CMK (cell line): ENCODE measurements at regions not wholly inside any gene's neighbourhood (a gene's known extent, or its start where the extent isn't known, plus 50 kb on each side); places are given as distances from the start of the nearest gene placed in this dataset.

Source experiments
- DNase-seq: peaks from one replicate; pipeline ENCODE4 v3.0.0-alpha.2; 2010; ENCODE audit warnings: low read depth

DNA sequence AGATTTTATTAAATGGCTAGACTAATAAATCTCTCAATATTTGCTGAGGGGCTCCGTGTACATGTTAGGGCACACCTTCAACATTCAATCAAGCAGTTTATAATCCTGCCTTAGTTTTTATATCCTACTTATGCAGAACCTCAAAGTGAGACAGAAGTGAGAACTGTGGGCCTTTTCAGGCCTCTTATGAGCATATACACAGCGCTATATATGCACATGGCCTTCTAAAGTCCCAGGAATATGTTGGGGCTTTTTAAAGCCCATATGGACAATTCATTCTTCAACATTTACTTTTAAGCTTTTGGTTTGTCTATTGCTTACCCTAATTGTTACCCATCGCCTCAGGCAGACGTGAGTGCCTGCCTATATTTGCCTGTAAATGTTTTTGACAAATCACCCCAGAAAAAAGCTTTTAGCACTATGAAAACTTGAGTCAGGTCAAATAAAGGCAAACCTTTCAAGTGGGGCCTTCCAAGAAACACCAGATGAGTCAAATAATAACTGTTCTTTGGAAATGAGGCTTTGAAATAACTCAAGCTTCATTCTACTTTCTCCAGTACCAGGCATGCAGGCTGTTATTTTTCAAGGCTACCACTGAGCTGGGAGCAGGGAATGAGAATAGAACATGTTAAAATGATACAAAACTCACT lies 58.2 kb downstream of the ESM1 start:
- DNase-seq = no peak

DNA sequence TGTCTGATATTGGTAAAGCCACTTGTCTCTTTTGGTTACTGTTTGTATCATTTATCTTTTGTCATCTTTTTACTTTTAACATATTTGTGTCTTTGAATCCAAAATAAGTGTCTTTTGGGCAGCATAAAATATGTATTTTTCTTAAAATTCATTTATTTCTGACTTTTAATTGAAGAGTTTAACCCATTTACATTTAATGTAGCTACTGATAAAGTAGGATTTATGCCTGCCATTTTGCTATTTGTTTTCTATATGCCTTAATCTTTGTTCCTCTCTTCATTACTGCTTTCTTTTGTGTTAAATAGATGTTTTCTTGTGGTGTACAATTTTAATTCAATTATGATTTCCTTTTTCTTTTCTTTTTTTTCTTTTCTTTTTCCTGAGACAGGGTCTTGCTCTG lies 60.9 kb downstream of the ESM1 start:
- DNase-seq = no peak

DNA sequence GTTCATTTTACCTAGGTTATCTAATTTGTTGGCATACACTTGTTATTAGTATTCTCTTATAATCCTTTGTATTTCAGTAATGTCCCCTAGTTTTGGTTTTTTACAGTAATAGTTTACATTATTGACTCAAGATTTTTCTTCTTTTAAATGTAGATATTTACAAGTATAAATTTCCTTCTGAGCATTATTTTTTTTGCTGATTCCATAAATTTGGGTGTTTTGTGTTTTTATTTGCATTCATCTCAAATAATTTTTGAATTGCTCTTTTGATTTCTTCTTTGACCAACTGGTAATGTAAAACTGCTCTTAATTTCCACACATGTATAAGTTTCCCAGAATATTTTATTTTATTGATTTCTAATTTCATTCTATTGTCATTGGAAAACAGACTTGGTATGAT lies 68.1 kb downstream of the ESM1 start:
- no peak for DNase-seq

DNA sequence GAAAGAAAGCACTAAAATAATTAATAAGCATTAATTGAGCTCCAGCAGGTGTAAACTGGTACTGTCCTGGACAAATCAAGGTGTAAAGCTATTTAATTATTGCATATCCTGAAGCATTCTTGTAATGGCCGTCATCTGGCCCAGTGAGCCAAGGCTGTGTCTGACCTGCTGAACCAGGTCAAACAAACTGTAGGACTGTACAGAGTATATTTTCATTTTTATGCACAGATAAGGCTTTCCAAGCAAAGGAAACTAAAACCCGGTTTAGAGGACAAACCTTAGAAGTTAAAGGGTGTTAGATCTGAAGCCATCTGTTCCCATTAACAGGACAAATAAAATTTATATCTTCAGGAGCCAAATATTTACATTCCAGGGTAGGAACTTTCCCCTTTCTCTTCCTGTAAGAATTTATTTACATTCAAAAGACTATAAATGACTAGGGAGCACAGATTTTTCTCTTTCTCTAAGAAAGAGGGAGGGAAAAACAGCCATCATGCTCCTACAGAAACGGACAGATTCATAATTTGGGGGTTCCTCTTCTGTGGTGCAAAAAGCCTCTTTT lies 69.8 kb downstream of the ESM1 start:
- no peak for DNase-seq

DNA sequence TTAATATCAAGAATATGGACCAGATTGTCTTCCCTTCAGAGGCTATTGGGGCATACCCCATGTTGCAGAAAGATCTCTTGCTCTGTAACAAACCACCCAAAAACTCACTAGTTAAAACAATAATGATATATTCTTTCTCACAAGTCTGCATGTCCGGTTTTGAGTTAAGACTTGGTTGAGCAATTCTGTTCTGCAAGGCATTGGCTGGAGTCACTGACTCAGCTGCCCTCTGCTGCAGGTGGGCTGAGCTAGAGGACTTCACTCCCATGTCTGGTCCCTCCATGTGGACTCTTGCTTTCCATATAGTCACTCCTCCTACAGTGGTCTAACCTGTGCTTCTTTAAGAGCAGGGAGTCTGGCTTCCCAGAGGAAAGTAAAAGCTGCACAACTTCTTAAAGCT lies 73.4 kb downstream of the ESM1 start:
- DNase-seq = no peak

DNA sequence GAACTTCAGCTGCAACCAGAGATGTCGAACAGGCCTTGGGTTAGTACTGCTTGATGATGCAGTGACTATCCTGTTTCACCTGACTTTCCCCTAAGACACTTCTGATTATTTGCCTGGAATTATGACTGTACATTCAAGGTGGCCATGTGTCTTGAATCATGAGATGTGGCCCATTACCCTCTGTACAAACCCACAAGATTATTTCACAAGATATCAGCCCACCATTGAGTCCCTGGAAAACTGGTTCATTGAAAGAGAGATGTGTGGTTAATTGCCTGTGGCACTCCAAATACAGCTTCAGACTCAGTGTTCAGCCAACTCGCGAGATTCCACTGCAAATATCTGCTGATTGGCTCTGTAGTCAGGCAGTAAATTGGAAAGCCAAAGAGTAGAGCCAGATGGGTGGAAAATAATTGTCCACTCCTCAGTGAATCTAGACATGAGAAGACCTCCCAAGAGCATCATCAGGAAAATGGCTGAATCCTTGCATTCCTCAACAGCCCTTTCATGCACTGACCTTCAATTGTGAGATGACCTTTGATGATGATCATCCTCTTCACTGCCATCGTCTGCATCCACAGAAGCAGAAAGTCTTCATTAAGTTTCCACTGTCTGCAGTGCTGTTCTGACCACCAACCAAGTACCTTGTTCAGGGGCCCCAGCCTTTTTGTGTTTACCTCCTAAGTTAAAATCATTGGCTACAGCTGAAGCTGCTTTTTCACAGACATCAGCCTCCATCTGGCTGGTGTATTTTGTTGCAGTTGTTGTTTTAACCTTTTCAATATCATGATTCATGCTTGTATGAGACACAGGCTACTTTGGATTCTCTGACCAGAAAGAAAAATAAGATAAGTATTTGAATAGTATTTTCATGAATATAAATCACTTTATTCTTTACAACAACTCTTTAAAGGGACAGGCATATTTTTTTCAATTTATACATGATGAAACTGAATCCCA lies 75.2 kb downstream of the ESM1 start:
- DNase-seq = no peak

DNA sequence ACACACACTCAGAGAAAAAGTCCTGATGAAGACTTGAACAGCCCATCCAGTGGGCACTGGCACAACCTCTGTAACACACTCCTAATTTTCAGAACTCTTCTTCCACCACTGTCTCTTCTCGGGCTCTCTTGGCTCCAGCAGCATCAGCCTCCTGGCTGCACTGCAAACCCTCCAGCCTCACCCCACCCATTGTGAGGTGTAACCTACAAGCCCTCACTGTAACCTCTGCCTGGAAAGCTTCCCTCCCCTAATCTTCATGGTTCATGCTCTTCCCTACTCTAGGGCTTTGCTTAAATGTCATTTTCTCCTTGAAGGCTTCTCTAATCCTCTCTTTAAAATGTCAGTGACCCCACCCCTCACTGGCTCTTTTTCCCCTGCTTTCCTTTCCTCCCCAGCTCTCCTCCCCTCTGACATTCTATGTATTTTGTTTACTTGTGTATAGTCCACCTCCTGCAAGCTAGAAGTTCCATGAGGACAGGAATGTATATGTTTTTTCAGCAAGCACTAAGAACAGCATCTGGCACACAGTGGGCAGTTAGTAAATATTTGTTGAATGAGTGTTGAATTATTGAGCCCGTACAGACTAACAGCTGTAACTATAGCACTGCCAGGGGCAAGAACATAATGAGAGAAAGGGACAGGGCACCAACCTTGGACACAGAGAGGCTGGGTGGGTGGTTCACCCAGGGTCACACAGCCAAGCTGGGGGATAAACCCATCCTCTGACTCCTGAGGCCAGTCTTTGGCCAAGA lies 76.4 kb downstream of the ESM1 start:
- no peak for DNase-seq

DNA sequence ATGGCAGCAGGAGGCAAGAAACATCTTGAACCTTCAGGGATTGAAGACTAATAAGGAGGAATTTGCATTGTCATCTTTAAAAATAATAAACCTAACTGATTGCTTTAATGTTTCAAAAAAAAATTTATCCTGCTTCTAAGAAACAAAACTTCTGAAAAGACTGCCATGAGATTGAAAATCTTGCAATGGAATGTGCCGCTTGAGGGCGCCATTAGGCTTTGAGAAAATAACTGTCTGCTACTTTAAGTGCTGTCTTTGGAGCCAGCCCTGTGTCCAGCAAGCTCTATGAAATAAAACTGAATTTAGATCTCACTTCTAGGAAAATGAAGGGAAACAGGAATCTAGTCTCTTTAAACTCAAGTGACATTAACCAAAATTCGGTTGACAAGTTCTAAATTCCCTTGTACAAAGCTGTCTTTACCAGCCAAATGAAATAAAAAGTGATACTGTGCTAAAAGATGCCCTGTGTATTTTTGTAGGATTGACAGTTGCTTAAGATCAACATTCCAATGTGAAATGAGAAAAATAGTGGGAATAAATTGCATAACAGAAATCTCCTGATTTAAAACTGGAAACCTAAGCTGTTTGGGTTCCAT lies 79.4 kb downstream of the ESM1 start:
- DNase-seq = peak; percentile 17

DNA sequence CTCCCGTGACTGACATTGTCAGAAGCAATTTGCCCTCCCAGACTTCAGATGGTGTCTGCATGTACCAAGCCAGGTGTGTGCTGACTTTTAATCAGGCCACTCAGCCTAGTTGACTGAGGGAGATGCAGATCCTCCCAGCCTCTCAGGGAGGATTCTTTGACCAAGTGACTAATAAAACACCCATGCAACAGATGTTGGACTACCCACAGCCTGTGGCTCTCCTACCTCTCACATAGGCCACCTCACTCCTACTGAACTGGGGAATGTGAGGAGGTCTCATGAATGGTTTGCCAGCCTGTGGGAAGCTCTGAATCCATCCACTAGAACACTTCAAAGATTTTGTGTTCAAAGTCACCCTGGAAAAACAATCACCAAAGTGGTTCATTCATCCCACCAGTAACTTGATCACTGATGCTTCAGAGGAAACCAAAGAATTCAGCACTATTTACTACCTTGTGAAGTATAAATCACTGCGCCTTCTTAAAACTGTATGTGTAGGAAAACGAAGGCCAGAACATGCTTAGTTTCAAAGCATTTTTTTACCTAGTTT lies 80.1 kb downstream of the ESM1 start:
- DNase-seq = no peak

DNA sequence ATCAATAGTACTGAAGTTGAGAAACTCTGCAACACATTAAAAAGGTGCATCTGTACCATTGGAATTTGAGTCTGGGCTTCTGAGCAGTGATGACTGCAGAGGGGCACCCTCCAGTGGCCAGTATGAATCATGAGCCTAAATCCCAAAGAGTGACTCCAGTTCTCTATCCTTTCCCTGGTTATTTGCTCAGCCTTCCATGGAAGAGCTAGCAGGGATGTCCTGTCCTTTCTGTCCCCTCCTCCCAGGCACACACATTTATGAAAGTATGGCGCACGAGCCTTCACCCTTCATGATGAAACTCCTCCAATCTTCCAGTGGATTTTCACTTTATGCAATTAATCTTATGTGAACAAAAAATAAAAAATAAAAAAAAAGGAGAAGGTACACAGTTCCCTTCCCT lies 81.0 kb downstream of the ESM1 start:
- DNase-seq = no peak

DNA sequence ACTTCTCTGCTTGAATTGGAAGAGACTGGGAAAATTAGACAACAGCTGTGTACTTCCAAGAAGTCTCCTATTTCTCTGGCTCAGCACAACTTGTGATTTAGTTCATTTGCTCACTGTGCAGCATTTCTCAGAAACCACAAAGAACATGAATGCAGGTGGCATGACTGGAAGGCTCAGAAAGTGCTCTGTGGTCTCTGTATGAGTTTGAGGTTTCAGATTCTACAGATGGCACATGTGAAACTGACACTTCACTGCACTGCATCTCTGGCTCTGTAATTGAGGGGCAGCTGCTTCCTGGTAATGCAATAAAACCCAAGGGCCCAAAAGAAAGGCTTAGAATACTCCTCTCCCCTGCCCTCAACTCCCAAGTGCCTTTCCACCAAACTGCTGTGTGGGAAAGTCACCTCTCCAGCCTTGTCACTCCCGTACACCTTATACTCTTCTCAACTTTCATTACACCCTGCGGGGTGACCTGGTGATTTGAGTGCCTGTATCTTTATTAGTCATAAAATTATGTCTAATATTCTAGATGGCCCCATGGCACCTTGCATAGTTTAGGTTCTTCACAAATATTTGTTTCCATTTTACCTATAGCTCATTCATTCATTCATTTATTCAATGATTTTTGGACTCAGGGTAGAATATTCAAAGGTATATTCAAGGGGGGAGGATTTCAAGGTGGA lies 82.5 kb downstream of the ESM1 start:
- DNase-seq = no peak

DNA sequence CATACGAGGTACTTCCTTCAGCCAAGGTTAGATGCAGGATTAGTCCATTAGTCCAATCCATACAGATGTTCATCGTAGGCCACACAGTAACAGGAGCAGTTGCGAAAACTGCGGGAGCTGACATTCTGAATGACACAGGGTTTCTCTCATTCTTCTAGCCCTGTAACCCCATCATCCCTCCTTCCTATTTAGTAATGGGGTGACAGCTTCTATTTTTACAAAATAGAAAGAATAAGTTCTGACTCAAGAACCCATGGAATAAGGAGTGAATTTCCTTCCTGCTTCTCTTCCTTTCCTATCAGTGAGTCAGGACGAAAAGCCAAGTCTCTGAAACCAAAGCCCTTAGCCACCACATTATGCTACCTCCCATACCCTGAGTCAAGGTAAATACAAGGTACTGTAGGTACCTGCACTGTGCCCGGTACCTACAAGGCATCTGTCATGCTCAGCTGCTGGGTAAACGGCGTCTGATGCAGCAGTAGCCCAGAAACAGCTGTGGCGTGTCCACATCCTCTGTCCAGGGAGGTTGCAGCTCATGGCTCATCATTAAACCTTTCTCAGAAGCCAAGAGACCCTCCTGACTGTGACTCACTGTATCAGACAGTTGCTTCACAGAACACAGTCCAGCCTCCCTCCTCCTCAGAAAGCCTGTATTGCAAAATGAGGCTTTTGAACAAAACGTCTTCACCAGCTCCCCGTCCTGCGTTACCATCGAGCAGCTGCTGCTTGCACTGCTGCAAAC lies 84.2 kb downstream of the ESM1 start:
- DNase-seq = no peak

DNA sequence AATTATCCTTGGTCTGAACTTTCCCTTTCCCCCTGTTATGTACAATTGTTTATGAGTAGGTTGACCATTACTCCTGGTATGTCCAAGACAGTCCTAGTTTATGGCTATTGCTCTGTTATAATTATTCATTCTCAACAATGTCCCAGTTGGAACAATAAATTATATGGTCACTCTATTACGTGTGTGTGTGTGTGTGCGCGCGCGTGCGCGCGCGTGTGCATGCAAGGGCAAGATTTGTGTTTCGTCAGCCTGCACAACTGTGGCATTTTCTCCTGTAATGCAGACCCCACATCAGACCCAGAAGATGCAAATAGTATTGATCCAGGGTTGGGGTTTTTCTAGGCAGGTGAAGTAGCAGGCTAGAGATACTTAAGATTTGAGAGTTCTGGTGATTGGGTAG lies 88.4 kb downstream of the ESM1 start:
- DNase-seq = no peak

DNA sequence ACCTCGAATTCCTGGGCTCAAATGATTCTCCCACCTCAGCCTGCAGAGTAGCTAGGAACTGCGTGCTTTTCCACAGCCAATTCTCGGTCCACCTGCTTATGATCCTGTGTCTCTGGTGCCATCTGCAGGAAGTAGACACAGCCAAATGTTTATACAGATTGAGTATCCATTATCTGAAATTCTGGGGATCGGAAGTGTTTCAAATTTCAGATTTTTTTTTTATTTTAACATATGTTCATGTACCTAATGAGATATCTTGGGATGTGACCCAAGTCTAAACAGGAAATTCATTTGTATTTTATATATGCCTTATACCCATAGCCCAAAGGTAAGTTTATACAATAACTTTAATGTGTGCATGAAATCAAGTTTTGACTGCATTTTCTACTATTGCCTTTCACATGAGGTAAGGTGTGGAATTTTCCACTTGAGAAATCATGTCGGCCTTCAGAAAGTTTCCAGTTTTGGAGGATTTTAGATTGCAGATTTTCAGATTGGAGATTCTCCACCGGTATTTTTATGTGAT lies 89.5 kb downstream of the ESM1 start:
- DNase-seq = no peak

DNA sequence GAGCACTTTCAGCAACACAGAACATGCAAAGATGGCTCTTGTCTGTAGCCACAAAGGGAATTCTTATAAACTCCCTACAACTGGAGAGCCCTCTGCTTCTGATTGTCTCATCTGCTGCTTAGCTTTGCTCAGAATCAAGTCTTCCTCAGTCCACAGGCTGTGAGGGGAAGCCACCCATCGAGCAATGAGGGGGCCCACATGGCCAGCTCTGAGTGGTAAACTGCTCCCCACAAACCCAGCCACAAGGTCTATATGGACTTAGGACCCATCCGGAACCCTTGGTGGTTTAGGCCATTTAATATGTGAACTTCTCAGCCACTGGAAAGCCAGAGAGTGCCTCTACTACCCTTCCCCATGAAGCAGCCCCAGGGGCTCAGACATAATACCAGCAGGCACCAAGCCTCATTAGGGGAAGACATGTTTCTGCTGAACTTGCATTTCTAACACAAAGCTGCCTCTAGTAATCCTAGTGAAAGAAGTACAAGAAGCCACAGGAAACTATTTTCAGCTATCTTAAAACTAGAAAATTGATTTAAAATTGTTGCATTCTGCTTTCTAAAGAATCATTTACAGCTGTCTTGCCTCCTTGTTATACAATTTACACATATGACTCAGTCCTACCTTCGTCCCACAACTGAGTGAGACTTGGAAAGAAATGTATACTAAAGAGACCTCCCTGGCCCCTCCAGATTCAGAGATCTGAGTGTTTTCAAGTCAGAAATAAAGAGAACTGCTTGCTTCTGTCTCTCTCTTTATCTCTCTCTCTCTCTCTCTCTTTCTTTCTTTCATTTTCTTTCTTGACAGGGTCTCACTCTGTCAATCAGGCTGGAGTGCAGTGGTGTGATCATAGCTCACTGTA lies 90.2 kb downstream of the ESM1 start:
- no peak for DNase-seq

DNA sequence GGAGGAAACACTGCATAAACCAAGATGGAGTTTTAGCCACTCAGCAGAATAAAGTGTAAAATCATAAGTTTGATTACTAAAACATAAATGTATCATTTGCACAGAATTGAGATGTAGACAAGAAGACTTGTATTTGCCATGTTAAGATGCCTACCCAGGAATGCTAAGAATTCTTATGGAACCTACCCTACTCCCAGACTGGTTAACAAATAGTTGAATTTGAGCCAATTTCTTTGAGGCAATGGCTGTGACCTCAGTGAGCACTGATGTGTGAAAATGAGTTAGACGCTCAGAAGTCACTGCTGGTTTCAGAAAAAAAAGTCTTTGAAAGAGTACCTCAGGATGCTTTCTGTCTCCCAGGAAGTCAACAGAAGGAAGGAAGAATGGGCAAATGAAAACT lies 95.6 kb downstream of the ESM1 start:
- no peak for DNase-seq

DNA sequence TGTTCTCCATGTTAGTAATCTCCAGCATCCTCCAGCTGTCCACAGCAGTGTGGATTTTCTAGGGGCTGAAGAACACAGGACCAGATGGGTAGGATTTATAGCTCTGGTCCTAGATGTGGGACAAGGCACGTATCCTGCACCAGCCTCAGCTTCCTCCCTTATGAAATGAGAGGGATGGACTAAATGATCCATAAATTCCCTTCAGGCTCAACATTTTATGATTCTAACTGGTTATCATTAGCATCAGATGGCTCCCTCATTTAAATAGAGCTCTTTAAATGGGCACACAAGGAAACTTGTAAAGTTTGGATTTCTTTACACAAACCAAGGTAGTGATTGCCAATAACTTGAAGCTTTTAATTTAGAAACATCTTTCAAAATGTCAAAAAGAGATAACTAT lies 97.7 kb downstream of the ESM1 start:
- DNase-seq = no peak

DNA sequence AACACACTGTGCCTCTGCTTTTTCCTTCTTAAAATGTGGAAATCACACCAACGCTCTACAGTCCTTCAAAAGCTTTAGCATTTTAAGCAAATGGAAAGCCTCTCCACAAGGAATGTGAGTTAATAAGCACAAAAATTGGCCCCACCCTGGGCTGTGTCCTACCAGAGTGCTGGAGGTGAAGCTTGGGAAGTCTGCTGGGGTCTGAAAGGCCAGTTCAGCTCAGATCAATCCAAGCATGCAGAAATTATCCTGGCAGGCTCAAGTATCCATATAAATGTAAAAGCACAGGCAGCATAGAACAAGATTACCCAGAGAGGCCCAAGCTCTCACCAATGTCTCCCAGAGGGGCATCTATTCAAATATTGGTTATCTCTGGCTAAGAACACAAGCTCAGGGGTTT lies 98.5 kb downstream of the ESM1 start:
- DNase-seq = no peak

DNA sequence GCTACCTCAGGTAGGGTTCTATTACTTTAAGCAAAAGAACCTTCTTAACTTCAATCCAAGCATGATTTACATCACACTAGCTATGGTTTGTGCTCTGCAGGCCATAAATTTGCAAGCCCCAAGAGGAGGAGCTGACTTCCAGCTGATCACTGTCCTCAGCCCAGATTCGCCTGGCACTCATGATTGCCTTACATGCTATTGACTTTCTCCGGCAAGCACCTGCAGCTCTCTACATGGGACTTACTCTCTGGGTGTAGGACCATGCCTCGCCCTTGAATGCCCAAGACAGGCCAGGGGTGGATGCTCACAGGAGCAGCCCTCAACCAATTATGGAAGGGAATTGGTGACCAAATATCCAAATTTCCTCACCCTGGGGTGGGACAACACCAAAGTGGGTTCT lies 99.8 kb downstream of the ESM1 start:
- DNase-seq = no peak
